HEK293 (cell line): ENCODE measurements at regions not wholly inside any gene's neighbourhood (a gene's known extent, or its start where the extent isn't known, plus 50 kb on each side); places are given as distances from the start of the nearest gene placed in this dataset.

Experiments
- CTCF ChIA-PET: fragments of 350-600 bp; formaldehyde crosslinking; extraction: SDS; loops from one replicate; lab custom pipeline; 2021; ENCODE audit warnings: antibody characterized with exemption; lab: Yijun Ruan, JAX
- POLR2A ChIA-PET: fragments of 300-600 bp; formaldehyde crosslinking; extraction: SDS; loops from one replicate; lab custom pipeline; 2020; ENCODE audit warnings: antibody characterized with exemption, inconsistent platforms; lab: Yijun Ruan, JAX
- H3K27ac ChIP-seq: fragments of 200-500 bp; sonication (Bioruptor generic); 2 replicates; pipeline ENCODE4 v1.5.1; 2014; ENCODE audit warnings: low read depth, low read length, control low read depth, inconsistent platforms; ENCODE audit errors: extremely low read depth
- H3K36me3 ChIP-seq, 2 experiments: fragments of 200-500 bp in 1 of 2; sonication (Bioruptor generic) in 1 of 2; 1 replicate in 1 of 2; 2 replicates in 1 of 2; pipeline ENCODE4 v1.5.1; 2014 to 2017; ENCODE audit warnings: inconsistent platforms in 2 of 2, low read length in 2 of 2; ENCODE audit not compliant: control insufficient read depth in 2 of 2, insufficient read depth in 1 of 2
- H3K4me1 ChIP-seq: fragments of 200-500 bp; sonication (Bioruptor generic); 2 replicates; pipeline ENCODE4 v1.5.1; 2014; ENCODE audit warnings: mild to moderate bottlenecking, low read length, inconsistent platforms; ENCODE audit not compliant: control insufficient read depth, insufficient read depth
- H3K4me3 ChIP-seq: 2 replicates; pipeline ENCODE4 v1.5.1; 2011; ENCODE audit warnings: low read depth, mild to moderate bottlenecking, control low read depth, low read length, moderate library complexity
- H3K9me3 ChIP-seq: fragments of 200-500 bp; sonication (Bioruptor generic); 2 replicates; pipeline ENCODE4 v1.5.1; 2014; ENCODE audit warnings: low read depth, low read length, inconsistent platforms; ENCODE audit not compliant: control insufficient read depth, insufficient read depth
- FEZF1 ChIP-seq: fragments of 450-650 bp; formaldehyde crosslinking; IDR thresholded peaks from 2 replicates; pipeline ENCODE4 v1.5.1; 2016; ENCODE audit warnings: missing biosample characterization, missing genetic modification characterization
- HOXC10 ChIP-seq: sonication (generic); formaldehyde crosslinking; IDR thresholded peaks from 2 replicates; pipeline ENCODE4 v1.8.1; 2023; ENCODE audit warnings: mild to moderate bottlenecking, missing genetic modification reagents
- KLF9 ChIP-seq: fragments of 450-650 bp; formaldehyde crosslinking; IDR thresholded peaks from 2 replicates; pipeline ENCODE4 v1.5.1; 2016; ENCODE audit warnings: missing biosample characterization, missing genetic modification characterization, low read depth
- MZF1 ChIP-seq: fragments of 450-650 bp; formaldehyde crosslinking; IDR thresholded peaks from 2 replicates; pipeline ENCODE4 v1.5.1; 2017; ENCODE audit warnings: missing biosample characterization, missing genetic modification characterization, borderline replicate concordance
- RBAK ChIP-seq: fragments of 450-650 bp; formaldehyde crosslinking; IDR thresholded peaks from 2 replicates; pipeline ENCODE4 v1.5.1; 2016; ENCODE audit warnings: missing biosample characterization, missing genetic modification characterization
- ZFP69B ChIP-seq: fragments of 450-650 bp; formaldehyde crosslinking; IDR thresholded peaks from 2 replicates; pipeline ENCODE4 v1.5.1; 2016; ENCODE audit warnings: missing biosample characterization, missing genetic modification characterization
- ZNF10 ChIP-seq: fragments of 450-650 bp; formaldehyde crosslinking; IDR thresholded peaks from 2 replicates; pipeline ENCODE4 v1.5.1; 2017; ENCODE audit warnings: missing biosample characterization, missing genetic modification characterization
- ZNF114 ChIP-seq: fragments of 450-650 bp; formaldehyde crosslinking; IDR thresholded peaks from 2 replicates; pipeline ENCODE4 v1.5.0; 2017; ENCODE audit warnings: missing biosample characterization, missing genetic modification characterization
- ZNF132 ChIP-seq: fragments of 450-650 bp; formaldehyde crosslinking; IDR thresholded peaks from 2 replicates; pipeline ENCODE4 v1.5.1; 2017; ENCODE audit warnings: missing biosample characterization, missing genetic modification characterization, borderline replicate concordance
- ZNF133 ChIP-seq: fragments of 450-650 bp; formaldehyde crosslinking; IDR thresholded peaks from 2 replicates; pipeline ENCODE4 v1.5.1; 2016; ENCODE audit warnings: missing biosample characterization, missing genetic modification characterization
- ZNF138 ChIP-seq: fragments of 450-650 bp; formaldehyde crosslinking; IDR thresholded peaks from 2 replicates; pipeline ENCODE4 v1.5.1; 2016; ENCODE audit warnings: missing biosample characterization, missing genetic modification characterization, borderline replicate concordance
- ZNF157 ChIP-seq: fragments of 450-650 bp; formaldehyde crosslinking; IDR thresholded peaks from 2 replicates; pipeline ENCODE4 v1.5.1; 2016; ENCODE audit warnings: missing biosample characterization, missing genetic modification characterization
- ZNF239 ChIP-seq: fragments of 450-650 bp; formaldehyde crosslinking; IDR thresholded peaks from 2 replicates; pipeline ENCODE4 v1.5.1; 2016; ENCODE audit warnings: missing biosample characterization, missing genetic modification characterization
- ZNF292 ChIP-seq: fragments of 450-650 bp; formaldehyde crosslinking; IDR thresholded peaks from 2 replicates; pipeline ENCODE4 v1.5.1; 2016; ENCODE audit warnings: low read depth, missing biosample characterization, missing genetic modification characterization, borderline replicate concordance
- ZNF302 ChIP-seq: fragments of 450-650 bp; formaldehyde crosslinking; IDR thresholded peaks from 2 replicates; pipeline ENCODE4 v1.5.1; 2016; ENCODE audit warnings: missing biosample characterization, missing genetic modification characterization, low read depth
- ZNF311 ChIP-seq: fragments of 450-650 bp; formaldehyde crosslinking; IDR thresholded peaks from 2 replicates; pipeline ENCODE4 v1.5.1; 2017; ENCODE audit warnings: missing biosample characterization, missing genetic modification characterization, borderline replicate concordance
- ZNF37A ChIP-seq: fragments of 450-650 bp; IDR thresholded peaks from 2 replicates; pipeline ENCODE4 v1.5.1; 2018; ENCODE audit warnings: missing biosample characterization, missing genetic modification characterization
- ZNF404 ChIP-seq: fragments of 450-650 bp; formaldehyde crosslinking; IDR thresholded peaks from 2 replicates; pipeline ENCODE4 v1.5.1; 2017; ENCODE audit warnings: missing biosample characterization, missing genetic modification characterization
- ZNF596 ChIP-seq: fragments of 450-650 bp; IDR thresholded peaks from 2 replicates; pipeline ENCODE4 v1.5.0; 2018; ENCODE audit warnings: missing biosample characterization, mild to moderate bottlenecking, missing genetic modification characterization, moderate library complexity
- ZNF610 ChIP-seq: fragments of 450-650 bp; formaldehyde crosslinking; IDR thresholded peaks from 2 replicates; pipeline ENCODE4 v1.5.1; 2016; ENCODE audit warnings: missing biosample characterization, missing genetic modification characterization, borderline replicate concordance
- ZNF707 ChIP-seq: fragments of 450-650 bp; formaldehyde crosslinking; IDR thresholded peaks from 2 replicates; pipeline ENCODE4 v1.5.1; 2016; ENCODE audit warnings: missing biosample characterization, missing genetic modification characterization
- ZNF791 ChIP-seq: fragments of 450-650 bp; formaldehyde crosslinking; IDR thresholded peaks from 2 replicates; pipeline ENCODE4 v1.5.1; 2016; ENCODE audit warnings: missing biosample characterization, missing genetic modification characterization
- ZSCAN30 ChIP-seq: fragments of 450-650 bp; IDR thresholded peaks from 2 replicates; pipeline ENCODE4 v1.5.1; 2018; ENCODE audit warnings: missing biosample characterization, mild to moderate bottlenecking, missing genetic modification characterization, moderate library complexity
- TF ChIP-seq, protein P1 (sequence below): IDR thresholded peaks from 2 replicates; pipeline ENCODE4 v1.6.1; 2011; ENCODE audit warnings: mild to moderate bottlenecking, low read depth, low read length, borderline replicate concordance
- TF ChIP-seq, protein P2 (sequence below): fragments of 450-650 bp; formaldehyde crosslinking; IDR thresholded peaks from 2 replicates; pipeline ENCODE4 v1.5.1; 2016; ENCODE audit warnings: missing biosample characterization, missing genetic modification characterization

DNA sequence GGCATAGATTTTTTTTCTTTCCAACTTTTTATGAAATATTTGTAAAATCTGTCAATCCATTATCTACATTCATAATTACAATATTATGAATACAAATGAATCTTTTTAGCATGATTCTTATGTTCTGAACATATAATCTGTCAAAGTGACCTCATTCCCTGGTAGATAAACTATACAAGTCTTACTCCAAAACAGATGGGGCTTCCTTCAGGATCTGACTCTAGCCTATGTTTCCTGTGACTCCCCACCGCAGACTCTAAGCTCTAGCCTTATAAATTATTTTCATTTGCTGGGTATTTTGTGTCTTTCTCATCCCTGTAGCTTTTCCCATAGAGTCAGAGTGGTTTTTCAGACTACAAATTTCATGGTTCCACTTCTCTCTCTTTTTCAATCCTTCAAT, 202.1 kb upstream of the KITLG start:
- ChIA-PET CTCF (no interaction called here), POLR2A (no interaction called here)
- no peaks in the 10 kb centered on the region for H3K4me1 ChIP-seq

DNA sequence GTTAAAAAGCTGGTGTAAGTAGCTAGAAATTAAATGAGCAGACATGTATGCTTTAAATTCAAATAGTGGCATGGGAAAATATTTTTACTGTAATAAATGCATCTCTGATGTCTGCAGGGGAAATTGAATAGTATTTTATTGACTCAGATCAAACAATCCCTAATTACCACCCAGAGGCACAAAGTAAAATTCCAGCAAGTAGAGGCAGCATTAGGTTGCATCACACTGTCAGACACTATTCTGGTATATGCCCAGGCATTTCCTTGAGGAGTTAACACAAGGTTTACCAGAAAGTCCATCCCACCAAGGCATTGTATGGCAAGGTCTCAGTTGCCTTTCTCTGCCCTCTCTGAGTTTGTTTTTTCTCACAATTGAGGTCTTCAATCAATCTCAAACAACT, 201.6 kb upstream of the KITLG start:
- H3K4me1 ChIP-seq = no peaks in the 10 kb centered on the region
- no peak for TF ChIP-seq ZNF707 (tag by site-specific recombination)
- TF ChIP-seq ZNF404 (tag by site-specific recombination) = no peak
- no peak for TF ChIP-seq ZNF37A (tag by site-specific recombination)
- no peak for TF ChIP-seq MZF1 (tag by site-specific recombination)
- no peak for TF ChIP-seq ZNF292 (tag by site-specific recombination)
- TF ChIP-seq ZNF596 (tag by site-specific recombination) = no peak
- TF ChIP-seq ZNF133 = no peak
- no peak for TF ChIP-seq FEZF1 (tag by site-specific recombination)
- TF ChIP-seq, all 188 proteins: peak for 0
- ChIA-PET POLR2A (no interaction called here), CTCF (interaction anchor here (1.5 kb wide), 1 partner anchor 212 kb away, joined by 5 read pairs; no protein-coding TSS in a partner anchor)
- H3K9me3 ChIP-seq = no peaks in the 10 kb centered on the region
- no peak overlapping the region for H3K4me3 ChIP-seq
- H3K27ac ChIP-seq = no peak overlapping the region
- H3K36me3 ChIP-seq = no peaks in the 10 kb centered on the region

More for the DNA sequence above, 202.1 kb upstream of the KITLG start:
- Histone ChIP-seq H3K27ac (no peak overlapping the region), H3K4me3 (no peak overlapping the region), H3K36me3 (no peaks in the 10 kb centered on the region), H3K9me3 (no peaks in the 10 kb centered on the region)
- no peak for TF ChIP-seq ZNF311
- no peak for TF ChIP-seq ZNF610 (tag by site-specific recombination)
- TF ChIP-seq ZSCAN30 (tag by site-specific recombination) = no peak
- no peak for TF ChIP-seq ZNF302 (tag by site-specific recombination)
- TF ChIP-seq, protein P1, sequence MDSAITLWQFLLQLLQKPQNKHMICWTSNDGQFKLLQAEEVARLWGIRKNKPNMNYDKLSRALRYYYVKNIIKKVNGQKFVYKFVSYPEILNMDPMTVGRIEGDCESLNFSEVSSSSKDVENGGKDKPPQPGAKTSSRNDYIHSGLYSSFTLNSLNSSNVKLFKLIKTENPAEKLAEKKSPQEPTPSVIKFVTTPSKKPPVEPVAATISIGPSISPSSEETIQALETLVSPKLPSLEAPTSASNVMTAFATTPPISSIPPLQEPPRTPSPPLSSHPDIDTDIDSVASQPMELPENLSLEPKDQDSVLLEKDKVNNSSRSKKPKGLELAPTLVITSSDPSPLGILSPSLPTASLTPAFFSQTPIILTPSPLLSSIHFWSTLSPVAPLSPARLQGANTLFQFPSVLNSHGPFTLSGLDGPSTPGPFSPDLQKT = no peak

DNA sequence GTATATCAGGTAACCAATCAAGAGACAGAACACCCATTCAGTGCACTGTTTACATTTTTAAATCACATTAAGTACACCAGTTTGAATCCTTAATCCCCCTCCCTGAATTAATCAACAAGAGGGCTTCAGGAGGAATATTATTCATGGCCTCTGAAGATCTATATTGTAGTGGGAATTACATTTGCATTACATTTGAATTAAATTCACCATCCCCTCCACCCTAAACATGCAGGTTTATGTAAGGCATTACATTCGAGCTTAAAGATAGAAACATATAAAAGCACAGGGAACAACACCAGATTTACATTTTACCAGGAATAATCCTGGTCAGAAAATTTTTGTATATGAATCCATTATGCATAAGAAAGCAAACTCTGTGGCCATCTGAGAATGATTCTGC, 197.8 kb upstream of the KITLG start:
- Histone ChIP-seq H3K4me3 (no peak overlapping the region), H3K9me3 (no peaks in the 10 kb centered on the region), H3K36me3 (no peaks in the 10 kb centered on the region), H3K4me1 (no peaks in the 10 kb centered on the region), H3K27ac (no peak overlapping the region)
- TF ChIP-seq KLF9 (tag by site-specific recombination) (no peak), ZNF132 (tag by site-specific recombination) (no peak), ZNF10 (no peak), HOXC10 (CRISPR knock-in tag) (no peak), ZNF311 (no peak), RBAK (tag by site-specific recombination) (no peak), ZFP69B (tag by site-specific recombination) (no peak), ZNF239 (tag by site-specific recombination) (no peak), FEZF1 (tag by site-specific recombination) (no peak), ZNF114 (tag by site-specific recombination) (no peak), ZNF791 (tag by site-specific recombination) (no peak), ZNF157 (tag by site-specific recombination) (no peak), ZNF138 (tag by site-specific recombination) (no peak)
- TF ChIP-seq, protein P2, sequence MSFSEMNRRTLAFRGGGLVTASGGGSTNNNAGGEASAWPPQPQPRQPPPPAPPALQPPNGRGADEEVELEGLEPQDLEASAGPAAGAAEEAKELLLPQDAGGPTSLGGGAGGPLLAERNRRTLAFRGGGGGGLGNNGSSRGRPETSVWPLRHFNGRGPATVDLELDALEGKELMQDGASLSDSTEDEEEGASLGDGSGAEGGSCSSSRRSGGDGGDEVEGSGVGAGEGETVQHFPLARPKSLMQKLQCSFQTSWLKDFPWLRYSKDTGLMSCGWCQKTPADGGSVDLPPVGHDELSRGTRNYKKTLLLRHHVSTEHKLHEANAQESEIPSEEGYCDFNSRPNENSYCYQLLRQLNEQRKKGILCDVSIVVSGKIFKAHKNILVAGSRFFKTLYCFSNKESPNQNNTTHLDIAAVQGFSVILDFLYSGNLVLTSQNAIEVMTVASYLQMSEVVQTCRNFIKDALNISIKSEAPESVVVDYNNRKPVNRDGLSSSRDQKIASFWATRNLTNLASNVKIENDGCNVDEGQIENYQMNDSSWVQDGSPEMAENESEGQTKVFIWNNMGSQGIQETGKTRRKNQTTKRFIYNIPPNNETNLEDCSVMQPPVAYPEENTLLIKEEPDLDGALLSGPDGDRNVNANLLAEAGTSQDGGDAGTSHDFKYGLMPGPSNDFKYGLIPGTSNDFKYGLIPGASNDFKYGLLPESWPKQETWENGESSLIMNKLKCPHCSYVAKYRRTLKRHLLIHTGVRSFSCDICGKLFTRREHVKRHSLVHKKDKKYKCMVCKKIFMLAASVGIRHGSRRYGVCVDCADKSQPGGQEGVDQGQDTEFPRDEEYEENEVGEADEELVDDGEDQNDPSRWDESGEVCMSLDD (tag by site-specific recombination) = no peak
- TF ChIP-seq, protein P1 = no peak
- POLR2A ChIA-PET = no interaction called here
- CTCF ChIA-PET = no interaction called here
